ENCODE measurements at regions not wholly inside any gene's neighbourhood (a gene's known extent, or its start where the extent isn't known, plus 50 kb on each side); places are given as distances from the start of the nearest gene placed in this dataset.

DNA sequence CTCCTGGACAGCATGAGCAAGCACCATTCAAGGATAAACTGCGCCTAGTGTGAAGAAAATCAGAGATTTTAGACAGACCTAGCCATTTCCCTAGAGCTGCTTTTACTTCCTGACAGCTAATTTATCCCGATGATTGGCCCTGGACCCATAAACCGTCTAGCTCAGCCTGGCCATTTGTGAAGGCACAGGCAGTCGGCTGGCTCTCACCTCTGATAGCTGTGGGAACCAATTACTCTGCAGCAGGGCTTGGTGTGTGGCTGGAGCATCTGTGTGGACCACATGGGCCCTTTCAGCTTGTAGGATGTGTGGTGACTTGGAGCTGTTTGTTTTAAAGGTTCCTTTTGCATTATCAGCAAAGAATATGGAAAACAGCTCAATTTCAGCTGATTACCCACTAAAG lies 111.1 kb upstream of the NPY start:
- ATAC-seq (ENCODE audit: low read depth): no peak
- no peak overlapping the region for H3K27ac ChIP-seq (ENCODE audit: insufficient read depth, low read length)
- H2AFZ ChIP-seq (replicated peaks; ENCODE audit: low read length, poor library complexity): peak overlapping the region; percentile 41
- H3K14ac ChIP-seq (replicated peaks; ENCODE audit: low read depth, low read length): no peak overlapping the region
- H4K20me1 ChIP-seq (ENCODE audit: insufficient read depth, low read length): no peaks in the 10 kb centered on the region
- no peak overlapping the region for H3K23ac ChIP-seq (ENCODE audit: low read depth, low read length)
- ChIA-PET CTCF (no interaction called here), POLR2A (ENCODE audit: unreplicated experiment) (no interaction called here)
- no peak overlapping the region for H2BK120ac ChIP-seq (ENCODE audit: low read depth, low read length)
- H3K9ac ChIP-seq (ENCODE audit: low read depth, low read length): no peak overlapping the region
- H4K91ac ChIP-seq (ENCODE audit: insufficient read depth, low read depth, low read length): no peak overlapping the region
- no peak overlapping the region for H2AK9ac ChIP-seq (replicated peaks; ENCODE audit: low read depth, low read length, poor library complexity)
- DNase-seq: no peak
- H3K4ac ChIP-seq (ENCODE audit: low read depth, low read length): no peak overlapping the region
- BruUV-seq (replicated peaks): no TSS peak
- WGBS, 2 experiments (ENCODE audit: extremely low coverage in 2 of 2, insufficient read length in 1 of 2): no CpG with 5 or more reads among the region's 4 CpGs
- no peak overlapping the region for H3K4me2 ChIP-seq (ENCODE audit: low read depth, low read length)
- no peak overlapping the region for H2BK20ac ChIP-seq (ENCODE audit: low read depth, low read length)
- dilution Hi-C loops (cut with HindIII; ENCODE audit: low sequenced_read_pairs, unreplicated experiment): no loop called here
- no peaks in the 10 kb centered on the region for H3K4me1 ChIP-seq (ENCODE audit: control insufficient read depth, insufficient read depth, low read length)
- H3K9me3 ChIP-seq (ENCODE audit: control insufficient read depth, insufficient read depth, low read length): no peaks in the 10 kb centered on the region
- H3K4me3 ChIP-seq (ENCODE audit: insufficient read depth, low read depth, low read length): no peak overlapping the region
- H2AK5ac ChIP-seq (ENCODE audit: low read depth, low read length): no peak overlapping the region
- no peak overlapping the region for H2BK5ac ChIP-seq (ENCODE audit: low read depth, low read length, poor library complexity, severe bottlenecking)
- H3K27me3 ChIP-seq (ENCODE audit: control insufficient read depth, insufficient read depth, low read length): no peaks in the 10 kb centered on the region
- H2BK15ac ChIP-seq (ENCODE audit: low read depth, low read length): no peak overlapping the region
- H4K5ac ChIP-seq (ENCODE audit: low read depth, low read length): no peak overlapping the region
- H3K9me1 ChIP-seq (ENCODE audit: insufficient read depth, low read length): no peaks in the 10 kb centered on the region
- TF ChIP-seq POLR2A (IDR thresholded peaks at IDR 0.05; ENCODE audit: low read depth, low read length) (no peak), CHD1 (IDR thresholded peaks at IDR 0.05; ENCODE audit: low read depth, low read length) (no peak)
- no peak overlapping the region for H3K56ac ChIP-seq (ENCODE audit: extremely low read depth, insufficient read depth, low read length)
- intact Hi-C loops (cut with micrococcal nuclease): no loop called here
- in situ Hi-C loops (cut with MboI; ENCODE audit: low sequenced_read_pairs): no loop called here
- H3K18ac ChIP-seq (ENCODE audit: low read depth, low read length): no peak overlapping the region
- no peaks in the 10 kb centered on the region for H3K36me3 ChIP-seq (ENCODE audit: control insufficient read depth, insufficient read depth, low read length)
- no peaks in the 10 kb centered on the region for H3K79me1 ChIP-seq (ENCODE audit: low read depth in 1 of 2, low read length in 2 of 2)
- no peak overlapping the region for H4K8ac ChIP-seq (ENCODE audit: low read depth in 2 of 2, low read length in 2 of 2)

Measured in IMR-90 (cell line).